Smooth muscle cell (in vitro differentiated cells): ENCODE measurements at regions not wholly inside any gene's neighbourhood (a gene's known extent, or its start where the extent isn't known, plus 50 kb on each side); places are given as distances from the start of the nearest gene placed in this dataset.

Source experiments
- DNase-seq: peaks from one replicate; lab custom pipeline; 2025; ENCODE audit not compliant: unreplicated experiment; lab: John Stamatoyannopoulos, UW
- H2AFZ ChIP-seq: fragments of 200-600 bp; sonication (generic); 2 replicates; pipeline ENCODE4 v1.6.0; 2016; ENCODE audit warnings: antibody characterized with exemption, low read depth, mild to moderate bottlenecking
- H3F3A ChIP-seq: fragments of 200-600 bp; sonication (generic); 2 replicates; pipeline ENCODE4 v1.6.0; 2017; ENCODE audit warnings: antibody characterized with exemption, low read depth
- H3K27ac ChIP-seq: fragments of 200-600 bp; sonication (generic); 2 replicates; pipeline ENCODE4 v1.5.1; 2016; ENCODE audit warnings: low read depth, mild to moderate bottlenecking
- H3K27me3 ChIP-seq: fragments of 200-600 bp; sonication (generic); 2 replicates; pipeline ENCODE4 v1.6.1; 2016; ENCODE audit warnings: low read depth, mild to moderate bottlenecking
- H3K36me3 ChIP-seq: fragments of 200-600 bp; sonication (generic); 2 replicates; pipeline ENCODE4 v1.5.1; 2016; ENCODE audit warnings: low read depth
- H3K4me1 ChIP-seq: fragments of 200-600 bp; sonication (generic); 2 replicates; pipeline ENCODE4 v1.5.1; 2016; ENCODE audit warnings: low read depth
- H3K4me2 ChIP-seq: fragments of 200-600 bp; sonication (generic); 2 replicates; pipeline ENCODE4 v1.6.0; 2016; ENCODE audit warnings: mild to moderate bottlenecking
- H3K4me3 ChIP-seq: fragments of 200-600 bp; sonication (generic); 2 replicates; pipeline ENCODE4 v1.5.1; 2016; ENCODE audit warnings: mild to moderate bottlenecking
- H3K79me2 ChIP-seq: fragments of 200-600 bp; sonication (generic); 2 replicates; pipeline ENCODE4 v1.6.0; 2016; ENCODE audit warnings: low read depth, mild to moderate bottlenecking
- H3K9ac ChIP-seq: fragments of 200-600 bp; sonication (generic); 2 replicates; pipeline ENCODE4 v1.6.0; 2016; ENCODE audit warnings: low read depth
- H3K9me3 ChIP-seq: fragments of 200-600 bp; sonication (generic); replicated peaks from 2 replicates; pipeline ENCODE4 v1.5.1; 2016; ENCODE audit warnings: low read depth
- H4K20me1 ChIP-seq: fragments of 200-600 bp; sonication (generic); 2 replicates; pipeline ENCODE4 v1.6.0; 2016; ENCODE audit warnings: low read depth
- CTCF ChIP-seq: fragments of 200-600 bp; sonication (generic); IDR thresholded peaks from 2 replicates; pipeline ENCODE4 v1.5.1; 2017; ENCODE audit warnings: borderline replicate concordance, mild to moderate bottlenecking, antibody characterized with exemption; ENCODE audit not compliant: insufficient read depth, poor library complexity, severe bottlenecking
- WGBS: methylation state at CpG from one replicate; pipeline ENCODE4 v1.1.7; 2016; ENCODE audit warnings: low lambda C conversion rate; 5-methylcytosine and 5-hydroxymethylcytosine counted together

DNA sequence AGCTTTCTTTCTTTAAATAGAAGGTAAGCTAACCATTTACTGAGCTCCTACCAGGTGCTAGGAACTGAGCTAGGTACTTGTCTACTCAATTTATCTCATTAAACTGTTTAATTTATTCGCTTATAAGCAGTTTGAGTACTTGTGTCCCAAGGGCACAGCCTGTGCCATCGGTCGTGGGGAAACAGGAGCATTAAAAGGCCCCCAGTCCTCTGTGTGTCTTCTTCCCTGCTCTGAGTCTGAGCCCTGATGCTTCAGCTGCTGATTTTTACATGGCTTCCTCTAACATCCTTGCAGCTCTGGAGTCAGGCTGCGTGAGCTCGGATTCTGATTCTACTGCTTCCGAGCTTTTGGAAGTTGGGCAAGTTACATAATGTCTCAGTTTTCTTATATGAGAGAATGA, 239.5 kb downstream of the EDEM1 start:
- no peak overlapping the region for H2AFZ ChIP-seq
- 94% methylated on average over 6 of the region's 6 CpGs for WGBS

GRCh38 chr3:5427938-5428337, 240.4 kb downstream of the EDEM1 start:
- Histone ChIP-seq H3K79me2 (no peaks in the 10 kb centered on the region), H3F3A (no peaks in the 10 kb centered on the region), H2AFZ (no peak overlapping the region), H4K20me1 (no peaks in the 10 kb centered on the region), H3K4me1 (no peaks in the 10 kb centered on the region), H3K27me3 (no peaks in the 10 kb centered on the region), H3K9me3 (no peaks in the 10 kb centered on the region), H3K27ac (no peak overlapping the region), H3K4me3 (no peak overlapping the region), H3K4me2 (no peak overlapping the region), H3K9ac (no peak overlapping the region), H3K36me3 (no peaks in the 10 kb centered on the region)
- WGBS = 98% methylated on average over 3 of the region's 3 CpGs
- TF ChIP-seq CTCF = no peak
- DNase-seq = no peak

More for the DNA sequence above, 239.5 kb downstream of the EDEM1 start:
- no peaks in the 10 kb centered on the region for H3K79me2 ChIP-seq
- H4K20me1 ChIP-seq = no peaks in the 10 kb centered on the region
- DNase-seq = no peak
- H3F3A ChIP-seq = no peaks in the 10 kb centered on the region
- no peak overlapping the region for H3K9ac ChIP-seq
- no peak overlapping the region for H3K4me3 ChIP-seq
- no peaks in the 10 kb centered on the region for H3K9me3 ChIP-seq
- no peak for TF ChIP-seq CTCF
- no peaks in the 10 kb centered on the region for H3K27me3 ChIP-seq
- H3K4me2 ChIP-seq = no peak overlapping the region
- no peaks in the 10 kb centered on the region for H3K36me3 ChIP-seq
- H3K27ac ChIP-seq = no peak overlapping the region
- H3K4me1 ChIP-seq = no peaks in the 10 kb centered on the region

- WGBS = 45% methylated on average over 10 of the region's 10 CpGs
- DNase-seq = no peak
Observed at GRCh38 chr3:5428607-5429516, 241.4 kb downstream of the EDEM1 start.

More at GRCh38 chr3:5428607-5429516, 241.4 kb downstream of the EDEM1 start:
- H2AFZ ChIP-seq = no peak overlapping the region
- no peak overlapping the region for H3K4me3 ChIP-seq
- H3F3A ChIP-seq = no peaks in the 10 kb centered on the region
- no peaks in the 10 kb centered on the region for H3K4me1 ChIP-seq
- no peak for TF ChIP-seq CTCF
- no peaks in the 10 kb centered on the region for H3K36me3 ChIP-seq
- H3K9ac ChIP-seq = no peak overlapping the region
- no peaks in the 10 kb centered on the region for H3K9me3 ChIP-seq
- H3K27ac ChIP-seq = no peak overlapping the region
- no peaks in the 10 kb centered on the region for H4K20me1 ChIP-seq
- H3K4me2 ChIP-seq = peak overlapping the region; percentile 45
- no peaks in the 10 kb centered on the region for H3K27me3 ChIP-seq
- H3K79me2 ChIP-seq = no peaks in the 10 kb centered on the region
